ENCODE measurements at regions not wholly inside any gene's neighbourhood (a gene's known extent, or its start where the extent isn't known, plus 50 kb on each side); places are given as distances from the start of the nearest gene placed in this dataset.
"Not testable (repeated sequence)": the region's sequence is repeated elsewhere in the genome, so short reads cannot be mapped to it uniquely, and the experiment has no call there.

GRCh38 chr5:10921160-10921559 lies 160.1 kb upstream of the DAP start:
- DNase-seq (ENCODE audit: low read depth in 2 of 2): no peak

DNA sequence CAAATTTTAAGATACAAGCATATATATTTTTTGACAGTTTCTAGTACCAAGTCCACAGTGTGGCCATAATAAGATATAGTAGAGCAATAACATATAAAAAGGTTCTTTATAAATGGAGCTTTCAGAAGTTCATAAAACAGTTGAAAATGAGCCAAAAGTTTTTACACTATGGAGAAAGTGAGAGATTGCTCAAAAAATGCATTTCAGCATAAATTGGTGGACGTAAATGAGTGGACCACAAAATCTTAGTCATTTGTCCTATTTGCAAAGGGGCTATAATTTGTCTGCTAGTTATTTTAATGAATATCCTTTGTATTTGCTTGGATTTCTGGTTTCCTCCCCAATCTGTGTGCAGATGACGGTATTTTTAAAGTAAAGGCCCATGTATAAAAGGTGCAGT lies 159.4 kb upstream of the DAP start:
- DNase-seq (ENCODE audit: low read depth in 2 of 2): no peak

- no peak for DNase-seq (ENCODE audit: low read depth in 2 of 2)
Observed at GRCh38 chr5:10914741-10915480, 153.9 kb upstream of the DAP start.

GRCh38 chr5:10913841-10914240 lies 152.8 kb upstream of the DAP start:
- DNase-seq (ENCODE audit: low read depth in 2 of 2): no peak

DNA sequence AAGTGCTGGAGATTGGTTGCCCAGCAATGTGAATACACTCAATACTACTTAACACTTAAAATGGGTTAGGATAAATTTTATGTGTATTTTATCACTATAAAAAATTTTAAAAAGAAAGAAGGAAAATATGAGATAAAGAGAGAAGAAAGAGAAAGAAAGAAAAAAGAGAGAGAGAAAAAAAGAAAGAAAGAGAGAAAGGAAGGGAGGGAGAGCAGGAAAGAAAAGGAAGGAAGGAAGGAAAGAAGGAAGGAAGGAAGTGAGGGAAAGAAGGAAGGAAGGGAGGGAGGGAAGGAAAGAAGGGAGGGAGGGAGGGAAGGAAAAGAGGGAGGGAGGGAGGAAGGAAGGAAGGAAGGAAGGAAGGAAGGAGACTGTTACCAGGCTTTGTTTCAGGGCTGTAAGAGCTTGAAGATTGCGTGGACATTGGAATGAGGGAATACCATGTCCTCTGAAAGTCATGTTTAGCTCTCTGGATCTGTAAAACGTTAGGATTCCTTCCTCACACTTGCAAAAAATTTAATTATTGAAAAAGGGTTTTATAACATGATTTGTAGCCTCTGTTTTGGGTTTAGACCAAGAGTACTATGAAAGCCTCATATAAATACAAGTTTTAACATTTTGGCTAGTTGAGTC lies 152.3 kb upstream of the DAP start:
- no peak for DNase-seq (ENCODE audit: low read depth in 2 of 2)

- no peak for DNase-seq (ENCODE audit: low read depth in 2 of 2)
Observed at GRCh38 chr5:10912435-10912834, 151.4 kb upstream of the DAP start.

GRCh38 chr5:10910261-10910660 lies 149.2 kb upstream of the DAP start:
- no peak for DNase-seq (ENCODE audit: low read depth in 2 of 2)

DNA sequence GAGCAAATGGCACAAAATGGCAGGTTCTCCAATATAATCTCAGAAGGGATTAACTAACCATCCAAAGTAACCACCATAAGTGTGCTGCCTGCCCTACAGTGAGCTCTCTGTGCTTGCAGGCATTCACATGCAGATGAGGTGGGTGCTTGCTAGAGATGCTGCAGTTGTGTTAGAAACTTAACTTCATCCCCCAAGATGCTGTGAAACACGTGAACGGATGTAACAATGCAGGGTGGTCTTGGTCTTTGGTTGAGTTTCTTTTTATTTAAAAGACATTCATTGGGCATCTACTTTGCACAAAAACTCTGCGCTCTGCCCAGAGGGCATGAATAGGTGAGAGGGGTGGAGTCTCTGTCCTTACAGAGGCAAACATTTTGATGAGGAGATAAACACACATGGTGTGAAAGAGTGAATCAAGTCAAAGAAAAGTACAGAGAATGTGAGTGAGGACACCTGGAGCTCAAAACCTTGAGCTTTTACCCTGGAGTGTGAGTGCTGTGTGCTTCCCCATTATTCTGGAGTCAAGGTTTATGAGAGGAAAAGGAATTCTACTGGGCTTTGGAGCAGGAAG lies 143.9 kb upstream of the DAP start:
- no peak for DNase-seq (ENCODE audit: low read depth in 2 of 2)

DNA sequence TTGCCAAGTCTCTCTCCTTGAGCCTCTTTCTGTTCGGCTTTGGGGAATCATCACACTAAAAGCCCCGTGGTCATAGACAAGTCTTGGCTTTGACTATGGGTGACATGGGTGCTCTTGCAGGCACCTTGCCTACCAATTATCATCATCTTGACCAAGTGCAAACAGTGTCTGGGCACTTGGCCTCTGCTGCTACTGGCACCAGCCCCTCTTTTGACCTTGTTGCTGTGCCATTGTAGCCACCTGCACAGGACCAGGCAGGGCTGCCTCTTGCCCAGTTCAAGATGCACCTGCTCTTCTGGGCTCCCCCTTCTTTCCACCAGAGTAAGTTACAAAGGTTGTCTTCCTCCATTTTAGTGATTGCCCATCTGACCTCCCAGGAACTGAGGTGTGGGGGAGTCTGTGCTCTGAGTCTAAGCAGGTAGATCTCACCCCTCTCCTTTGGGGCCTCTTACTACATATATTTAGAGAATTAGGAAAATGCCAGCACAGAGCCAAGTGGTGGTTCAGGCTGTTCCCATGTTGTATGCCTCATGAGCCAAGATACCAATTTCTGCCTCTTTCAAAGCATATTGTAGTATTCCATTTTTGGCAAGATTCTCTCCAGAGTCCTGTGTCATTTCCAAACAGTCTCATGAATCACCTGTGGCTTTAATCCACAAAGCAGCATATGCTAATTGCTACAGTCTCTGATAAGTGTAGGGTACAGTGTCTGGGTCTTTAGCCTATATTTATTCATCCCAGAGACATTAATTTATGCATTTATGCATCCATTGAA lies 142.9 kb upstream of the DAP start:
- no peak for DNase-seq (ENCODE audit: low read depth in 2 of 2)

DNA sequence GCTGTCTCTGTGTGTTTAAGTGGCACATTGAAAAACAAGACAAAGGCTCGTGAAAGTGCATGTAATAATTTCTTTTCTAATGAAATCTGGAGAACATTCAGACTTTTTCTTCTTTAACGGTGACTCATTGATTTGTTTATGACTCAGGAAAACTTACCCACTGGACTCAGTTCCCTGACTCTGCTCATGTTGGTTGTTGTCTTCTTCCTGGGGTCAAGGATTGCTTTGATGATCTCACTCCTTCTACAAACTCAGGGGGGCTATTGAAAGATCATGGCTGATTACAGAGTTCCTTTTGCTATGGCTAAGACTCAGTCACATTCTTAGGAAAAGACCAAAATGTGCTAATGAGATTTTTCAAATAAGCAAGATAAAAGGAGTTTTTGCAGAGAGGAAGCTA lies 141.1 kb upstream of the DAP start:
- DNase-seq (ENCODE audit: low read depth in 2 of 2): no peak

GRCh38 chr5:10898514-10898913 lies 137.5 kb upstream of the DAP start:
- DNase-seq (ENCODE audit: low read depth in 2 of 2): no peak

GRCh38 chr5:10896016-10896415 lies 135.0 kb upstream of the DAP start:
- no peak for DNase-seq (ENCODE audit: low read depth in 2 of 2)

DNA sequence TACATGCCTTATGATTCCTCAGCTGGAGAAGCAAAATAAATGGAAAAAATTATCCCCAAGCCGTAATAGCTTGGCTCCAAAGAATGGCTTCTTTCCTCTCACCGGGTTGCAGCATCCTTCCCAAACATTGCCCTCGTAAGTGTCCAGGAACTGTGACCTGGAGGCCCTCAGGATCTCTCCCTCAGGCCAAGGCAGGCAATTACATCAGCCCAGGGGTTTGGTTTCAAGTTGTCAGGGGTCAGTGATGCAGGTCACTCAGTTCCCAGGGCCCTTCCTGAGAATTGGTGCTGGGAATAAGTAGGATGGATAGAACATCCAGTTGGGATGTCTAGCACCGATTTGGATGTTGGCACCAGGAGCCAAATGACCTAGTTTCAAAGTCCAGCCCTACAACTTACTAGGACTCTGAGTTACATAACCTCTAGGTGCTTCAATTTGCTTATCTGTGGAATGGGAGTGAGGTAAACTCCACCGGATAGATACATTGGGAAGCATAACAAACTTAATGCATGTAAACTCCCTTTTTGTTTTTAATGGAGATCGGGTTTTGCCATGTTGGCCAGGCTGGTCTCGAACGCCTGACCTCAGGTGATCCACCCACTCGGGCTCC lies 133.5 kb upstream of the DAP start:
- DNase-seq (ENCODE audit: low read depth in 2 of 2): no peak

GRCh38 chr5:10892911-10893215 lies 131.8 kb upstream of the DAP start:
- DNase-seq (ENCODE audit: low read depth in 2 of 2): no peak

- no peak for DNase-seq (ENCODE audit: low read depth in 2 of 2)
Observed at GRCh38 chr5:10892147-10892910, 131.3 kb upstream of the DAP start.

DNA sequence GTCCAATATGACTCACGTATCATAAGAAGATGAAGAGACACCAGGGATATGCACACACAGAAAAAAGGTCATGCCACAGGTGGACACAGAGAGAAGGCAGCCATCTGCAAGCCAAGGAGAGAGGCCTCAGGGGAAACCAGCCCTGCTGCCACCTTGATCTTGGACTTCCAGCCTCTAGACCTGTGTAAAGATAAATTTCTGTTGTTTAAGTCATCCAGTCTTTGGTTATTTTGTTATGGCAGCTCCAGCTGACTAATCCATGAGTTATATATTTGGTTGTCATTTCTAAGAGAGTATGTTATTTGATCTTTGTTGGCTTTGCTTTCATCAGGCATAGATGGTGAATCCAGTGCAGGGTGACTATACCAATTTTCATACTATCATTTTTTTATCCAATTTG lies 130.2 kb upstream of the DAP start:
- no peak for DNase-seq (ENCODE audit: low read depth in 2 of 2)

GRCh38 chr5:10886497-10886896 lies 125.5 kb upstream of the DAP start:
- DNase-seq (ENCODE audit: low read depth in 2 of 2): no peak

- DNase-seq (ENCODE audit: low read depth in 2 of 2): no peak
Observed at GRCh38 chr5:10885026-10885425, 124.0 kb upstream of the DAP start.

GRCh38 chr5:10883945-10884344 lies 122.9 kb upstream of the DAP start:
- DNase-seq (ENCODE audit: low read depth in 2 of 2): not testable (repeated sequence)

GRCh38 chr5:10880934-10881333 lies 119.9 kb upstream of the DAP start:
- DNase-seq (ENCODE audit: low read depth in 2 of 2): no peak

- not testable (repeated sequence) for DNase-seq (ENCODE audit: low read depth in 2 of 2)
Observed at GRCh38 chr5:10876996-10877395, 116.0 kb upstream of the DAP start.

Data from stimulated activated CD8-positive, alpha-beta memory T cell treated with anti-CD3 and anti-CD28 coated beads, Interleukin-15, amount 100 ng/mL, for 48 hours (primary cell).